ENCODE measurements at regions not wholly inside any gene's neighbourhood (a gene's known extent, or its start where the extent isn't known, plus 50 kb on each side); places are given as distances from the start of the nearest gene placed in this dataset.

DNA sequence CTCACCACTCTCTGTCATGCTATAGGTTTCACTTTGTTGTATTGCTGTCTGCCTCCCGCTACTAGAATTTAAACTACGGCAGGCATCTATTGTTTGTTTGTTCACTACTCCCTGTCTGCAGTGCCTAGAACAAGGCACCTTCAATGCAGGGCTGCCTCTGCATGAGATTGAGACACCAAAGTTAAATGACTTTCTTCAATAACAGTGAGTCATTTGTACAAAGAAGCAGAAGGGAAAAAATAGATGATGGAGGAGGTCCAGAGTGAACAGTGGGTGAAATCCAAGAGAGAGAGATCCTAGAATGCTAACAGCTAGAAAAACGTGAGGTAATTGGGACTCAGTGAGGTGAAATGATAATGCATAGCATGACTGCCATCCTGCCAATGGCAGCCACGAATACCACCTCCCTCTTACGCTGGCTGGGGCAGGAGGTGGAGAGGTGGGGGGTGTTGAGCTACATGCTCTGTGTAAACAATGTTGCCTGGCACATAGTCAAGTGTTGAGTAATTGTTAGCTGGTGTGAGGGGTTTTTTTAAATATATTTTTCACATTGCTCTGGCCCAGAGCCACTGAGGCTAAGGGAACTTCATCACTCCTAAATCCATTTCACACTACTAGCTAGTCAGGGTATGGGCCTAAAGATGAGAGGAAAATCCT lies 367.6 kb downstream of the RPS29 start:
- no peaks in the 10 kb centered on the region for H3K9me3 Mint-ChIP-seq (ENCODE audit: unreplicated experiment)
- no peak overlapping the region for H3K27ac Mint-ChIP-seq (ENCODE audit: unreplicated experiment)
- H3K4me3 Mint-ChIP-seq (ENCODE audit: unreplicated experiment), result no peak overlapping the region
- H3K4me1 Mint-ChIP-seq (ENCODE audit: unreplicated experiment), result no peaks in the 10 kb centered on the region
- TF ChIP-seq, protein P1, sequence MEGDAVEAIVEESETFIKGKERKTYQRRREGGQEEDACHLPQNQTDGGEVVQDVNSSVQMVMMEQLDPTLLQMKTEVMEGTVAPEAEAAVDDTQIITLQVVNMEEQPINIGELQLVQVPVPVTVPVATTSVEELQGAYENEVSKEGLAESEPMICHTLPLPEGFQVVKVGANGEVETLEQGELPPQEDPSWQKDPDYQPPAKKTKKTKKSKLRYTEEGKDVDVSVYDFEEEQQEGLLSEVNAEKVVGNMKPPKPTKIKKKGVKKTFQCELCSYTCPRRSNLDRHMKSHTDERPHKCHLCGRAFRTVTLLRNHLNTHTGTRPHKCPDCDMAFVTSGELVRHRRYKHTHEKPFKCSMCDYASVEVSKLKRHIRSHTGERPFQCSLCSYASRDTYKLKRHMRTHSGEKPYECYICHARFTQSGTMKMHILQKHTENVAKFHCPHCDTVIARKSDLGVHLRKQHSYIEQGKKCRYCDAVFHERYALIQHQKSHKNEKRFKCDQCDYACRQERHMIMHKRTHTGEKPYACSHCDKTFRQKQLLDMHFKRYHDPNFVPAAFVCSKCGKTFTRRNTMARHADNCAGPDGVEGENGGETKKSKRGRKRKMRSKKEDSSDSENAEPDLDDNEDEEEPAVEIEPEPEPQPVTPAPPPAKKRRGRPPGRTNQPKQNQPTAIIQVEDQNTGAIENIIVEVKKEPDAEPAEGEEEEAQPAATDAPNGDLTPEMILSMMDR (IDR thresholded peaks at IDR 0.05; ENCODE audit: unreplicated experiment), result no peak
- DNase-seq (ENCODE audit: low spot score), result no peak
- no peaks in the 10 kb centered on the region for H3K36me3 Mint-ChIP-seq (ENCODE audit: low read depth, unreplicated experiment)
- H3K27me3 Mint-ChIP-seq (ENCODE audit: unreplicated experiment), result no peaks in the 10 kb centered on the region

DNA sequence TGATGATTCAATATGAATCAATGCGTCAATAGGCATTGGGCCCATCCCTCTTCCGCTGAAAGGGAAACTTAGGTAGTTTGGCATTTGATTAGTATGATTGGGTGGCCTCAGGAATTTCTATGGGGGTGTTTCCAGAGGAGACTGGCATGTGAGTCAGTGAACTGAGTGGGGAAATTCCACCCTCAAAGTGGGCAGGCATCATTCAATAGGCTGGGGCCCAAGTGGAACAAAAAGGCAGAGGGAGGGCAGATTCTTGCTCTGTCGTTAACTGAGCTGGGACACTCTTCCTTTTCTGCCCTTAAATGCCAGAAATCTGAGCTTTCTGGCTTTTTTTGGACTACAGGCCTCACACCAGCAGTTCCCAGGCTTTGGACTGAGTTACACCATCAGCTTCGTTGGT lies 373.5 kb downstream of the RPS29 start:
- Mint-ChIP-seq H3K36me3 (ENCODE audit: low read depth, unreplicated experiment) (no peaks in the 10 kb centered on the region), H3K4me1 (ENCODE audit: unreplicated experiment) (no peaks in the 10 kb centered on the region), H3K9me3 (ENCODE audit: unreplicated experiment) (no peaks in the 10 kb centered on the region), H3K27ac (ENCODE audit: unreplicated experiment) (no peak overlapping the region), H3K4me3 (ENCODE audit: unreplicated experiment) (no peak overlapping the region), H3K27me3 (ENCODE audit: unreplicated experiment) (no peaks in the 10 kb centered on the region)
- no peak for DNase-seq (ENCODE audit: low spot score)
- TF ChIP-seq, protein P1 (IDR thresholded peaks at IDR 0.05; ENCODE audit: unreplicated experiment), result no peak

DNA sequence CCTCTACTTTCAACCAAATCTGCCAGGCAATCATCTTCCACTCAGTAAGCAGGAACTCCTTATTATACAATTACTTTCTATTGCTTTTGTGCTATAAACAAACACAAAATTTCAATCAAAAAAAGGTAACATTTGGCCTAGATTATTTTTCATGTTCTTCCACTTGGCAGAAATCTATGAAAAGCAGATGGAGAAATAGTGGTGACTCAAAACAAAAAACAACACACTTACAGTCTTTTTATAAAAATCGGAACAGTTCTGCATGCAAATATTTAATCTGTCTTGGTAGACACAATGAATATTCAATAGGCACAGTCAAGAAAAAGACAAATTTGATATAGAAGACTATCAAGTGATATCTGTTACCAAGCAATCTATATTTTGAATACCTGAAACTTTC lies 376.8 kb downstream of the RPS29 start:
- Mint-ChIP-seq H3K27me3 (ENCODE audit: unreplicated experiment) (no peaks in the 10 kb centered on the region), H3K9me3 (ENCODE audit: unreplicated experiment) (no peaks in the 10 kb centered on the region), H3K4me1 (ENCODE audit: unreplicated experiment) (no peaks in the 10 kb centered on the region), H3K4me3 (ENCODE audit: unreplicated experiment) (no peak overlapping the region), H3K36me3 (ENCODE audit: low read depth, unreplicated experiment) (no peaks in the 10 kb centered on the region), H3K27ac (ENCODE audit: unreplicated experiment) (no peak overlapping the region)
- no peak for DNase-seq (ENCODE audit: low spot score)
- TF ChIP-seq, protein P1 (IDR thresholded peaks at IDR 0.05; ENCODE audit: unreplicated experiment), result no peak

DNA sequence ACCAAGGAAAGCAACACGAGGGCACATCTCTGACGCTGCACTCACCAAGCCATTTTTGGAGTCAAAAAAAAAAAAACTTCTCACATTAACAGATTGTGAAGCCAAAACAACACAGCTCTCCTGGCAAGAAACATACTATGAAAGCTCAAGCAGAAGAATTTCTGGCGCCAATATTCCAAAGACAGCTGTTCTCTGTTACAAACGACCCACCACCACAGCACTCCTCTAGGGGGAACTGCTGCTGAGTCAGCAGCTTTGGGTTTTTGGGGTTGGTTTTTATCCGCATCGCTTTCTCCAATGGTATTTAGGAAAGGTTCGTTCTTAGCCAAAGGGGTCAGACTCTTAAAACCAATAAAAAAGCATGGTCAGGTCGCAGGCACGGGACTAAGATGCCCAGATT lies 379.4 kb downstream of the RPS29 start:
- no peak for DNase-seq (ENCODE audit: low spot score)
- H3K27me3 Mint-ChIP-seq (ENCODE audit: unreplicated experiment), result no peaks in the 10 kb centered on the region
- H3K9me3 Mint-ChIP-seq (ENCODE audit: unreplicated experiment), result no peaks in the 10 kb centered on the region
- no peak overlapping the region for H3K27ac Mint-ChIP-seq (ENCODE audit: unreplicated experiment)
- H3K36me3 Mint-ChIP-seq (ENCODE audit: low read depth, unreplicated experiment), result no peaks in the 10 kb centered on the region
- TF ChIP-seq, protein P1 (IDR thresholded peaks at IDR 0.05; ENCODE audit: unreplicated experiment), result no peak
- H3K4me1 Mint-ChIP-seq (ENCODE audit: unreplicated experiment), result no peaks in the 10 kb centered on the region
- H3K4me3 Mint-ChIP-seq (ENCODE audit: unreplicated experiment), result no peak overlapping the region

DNA sequence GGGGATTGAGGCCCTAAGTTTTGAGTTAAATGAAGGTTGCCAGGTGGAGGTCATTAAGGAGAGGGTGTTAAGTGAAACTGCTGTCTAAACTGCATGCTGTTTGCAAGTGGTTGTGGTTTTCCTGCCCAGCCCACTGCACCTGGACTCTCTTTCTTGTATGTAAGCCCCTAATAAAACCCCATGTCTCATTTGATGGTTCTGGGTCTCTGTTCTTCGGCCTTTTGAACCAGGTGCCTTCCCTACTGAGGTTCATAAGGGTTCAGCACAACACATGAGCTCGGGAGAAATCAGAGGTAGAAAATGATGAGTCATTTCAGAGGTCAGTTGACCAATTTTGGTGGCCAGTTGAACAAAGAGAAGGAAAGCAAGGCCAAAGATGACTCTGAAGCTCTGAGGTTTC lies 382.5 kb downstream of the RPS29 start:
- TF ChIP-seq, protein P1 (IDR thresholded peaks at IDR 0.05; ENCODE audit: unreplicated experiment), result no peak
- Mint-ChIP-seq H3K4me3 (ENCODE audit: unreplicated experiment) (no peak overlapping the region), H3K27ac (ENCODE audit: unreplicated experiment) (no peak overlapping the region), H3K27me3 (ENCODE audit: unreplicated experiment) (no peaks in the 10 kb centered on the region), H3K4me1 (ENCODE audit: unreplicated experiment) (no peaks in the 10 kb centered on the region), H3K36me3 (ENCODE audit: low read depth, unreplicated experiment) (no peaks in the 10 kb centered on the region), H3K9me3 (ENCODE audit: unreplicated experiment) (no peaks in the 10 kb centered on the region)
- DNase-seq (ENCODE audit: low spot score), result no peak

All from endothelial cell (in vitro differentiated cells).